ENCODE measurements at regions not wholly inside any gene's neighbourhood (a gene's known extent, or its start where the extent isn't known, plus 50 kb on each side); places are given as distances from the start of the nearest gene placed in this dataset.

DNA sequence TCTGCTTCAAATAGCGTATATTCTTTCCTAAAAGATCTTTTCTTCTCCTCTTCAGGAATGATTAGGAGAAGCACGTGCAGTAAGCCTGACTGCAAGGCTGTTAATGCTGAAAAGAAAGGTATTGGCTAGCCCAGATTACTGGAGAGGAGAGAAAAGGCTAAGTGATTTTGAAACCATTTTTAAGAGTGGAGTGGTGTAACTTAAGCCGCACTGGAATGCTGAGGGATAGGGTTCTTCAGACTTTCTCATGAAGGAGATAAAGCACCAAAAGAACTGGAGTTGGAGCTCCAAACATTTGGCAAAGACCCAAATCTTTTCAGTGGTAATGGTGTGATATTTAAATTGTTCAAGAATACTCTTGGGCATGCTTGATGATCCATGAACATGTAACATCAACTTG lies 388.3 kb downstream of the COG6 start:
- no peak for TF ChIP-seq EZH2 (IDR thresholded peaks at IDR 0.05; ENCODE audit: insufficient read depth, low read length)
- TF ChIP-seq, protein P1, sequence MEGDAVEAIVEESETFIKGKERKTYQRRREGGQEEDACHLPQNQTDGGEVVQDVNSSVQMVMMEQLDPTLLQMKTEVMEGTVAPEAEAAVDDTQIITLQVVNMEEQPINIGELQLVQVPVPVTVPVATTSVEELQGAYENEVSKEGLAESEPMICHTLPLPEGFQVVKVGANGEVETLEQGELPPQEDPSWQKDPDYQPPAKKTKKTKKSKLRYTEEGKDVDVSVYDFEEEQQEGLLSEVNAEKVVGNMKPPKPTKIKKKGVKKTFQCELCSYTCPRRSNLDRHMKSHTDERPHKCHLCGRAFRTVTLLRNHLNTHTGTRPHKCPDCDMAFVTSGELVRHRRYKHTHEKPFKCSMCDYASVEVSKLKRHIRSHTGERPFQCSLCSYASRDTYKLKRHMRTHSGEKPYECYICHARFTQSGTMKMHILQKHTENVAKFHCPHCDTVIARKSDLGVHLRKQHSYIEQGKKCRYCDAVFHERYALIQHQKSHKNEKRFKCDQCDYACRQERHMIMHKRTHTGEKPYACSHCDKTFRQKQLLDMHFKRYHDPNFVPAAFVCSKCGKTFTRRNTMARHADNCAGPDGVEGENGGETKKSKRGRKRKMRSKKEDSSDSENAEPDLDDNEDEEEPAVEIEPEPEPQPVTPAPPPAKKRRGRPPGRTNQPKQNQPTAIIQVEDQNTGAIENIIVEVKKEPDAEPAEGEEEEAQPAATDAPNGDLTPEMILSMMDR (IDR thresholded peaks at IDR 0.05; ENCODE audit: insufficient read depth, low read depth, low read length): no peak
- H3K27ac Mint-ChIP-seq (ENCODE audit: unreplicated experiment): no peak overlapping the region
- Histone ChIP-seq H3K27me3 (ENCODE audit: insufficient read depth, low read length) (no peaks in the 10 kb centered on the region), H3K36me3 (ENCODE audit: insufficient read depth, low read length) (no peaks in the 10 kb centered on the region), H3K79me2 (ENCODE audit: insufficient read depth, low read length) (no peaks in the 10 kb centered on the region), H2AFZ (ENCODE audit: low read depth, low read length) (no peak overlapping the region), H3K9ac (ENCODE audit: low read length) (no peak overlapping the region), H3K27ac (ENCODE audit: low read depth, low read length) (no peak overlapping the region), H3K4me3 (ENCODE audit: insufficient read depth, low read depth, low read length) (no peak overlapping the region), H4K20me1 (ENCODE audit: insufficient read depth, low read length) (no peaks in the 10 kb centered on the region), H3K4me2 (ENCODE audit: low read length) (no peak overlapping the region), H3K9me3 (ENCODE audit: insufficient read depth, low read depth, low read length) (no peaks in the 10 kb centered on the region), H3K4me1 (ENCODE audit: insufficient read depth, low read length) (no peaks in the 10 kb centered on the region)
- DNase-seq (ENCODE audit: low read depth) (no peak), FAIRE-seq (no peak)
- no peaks in the 10 kb centered on the region for H3K4me1 Mint-ChIP-seq (ENCODE audit: low read depth, unreplicated experiment)
- peaks cover 3% of the 10 kb centered on the region for H3K27me3 Mint-ChIP-seq (ENCODE audit: low read depth, unreplicated experiment)
- peaks cover 2% of the 10 kb centered on the region for H3K36me3 Mint-ChIP-seq (ENCODE audit: low read depth, unreplicated experiment)
- H3K4me3 Mint-ChIP-seq (ENCODE audit: unreplicated experiment): no peak overlapping the region
- H3K9me3 Mint-ChIP-seq (ENCODE audit: unreplicated experiment): peaks cover 4% of the 10 kb centered on the region

DNA sequence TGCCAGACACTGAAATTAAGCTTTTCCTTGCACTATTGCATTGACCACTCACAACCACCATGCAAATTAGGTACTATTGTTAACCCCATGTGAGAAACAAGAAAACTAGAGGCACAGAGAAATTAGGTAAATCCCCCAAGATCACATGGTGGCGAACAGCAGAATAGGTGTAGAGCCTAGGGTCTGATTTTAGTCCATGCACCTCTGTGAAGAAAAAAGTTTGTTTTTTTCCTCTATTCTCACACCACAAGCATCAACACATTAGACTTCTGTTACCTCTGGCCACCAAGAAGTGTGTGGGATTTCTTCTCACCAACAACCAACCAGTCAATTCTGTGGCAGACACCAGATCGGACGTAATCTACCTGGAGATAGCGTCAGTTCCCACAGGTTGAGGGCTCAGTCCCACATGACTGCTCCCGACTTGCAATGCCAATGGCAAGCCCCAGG lies 391.9 kb downstream of the COG6 start:
- Histone ChIP-seq H3K4me1 (ENCODE audit: insufficient read depth, low read length) (no peaks in the 10 kb centered on the region), H3K9me3 (ENCODE audit: insufficient read depth, low read depth, low read length) (no peaks in the 10 kb centered on the region), H3K79me2 (ENCODE audit: insufficient read depth, low read length) (no peaks in the 10 kb centered on the region), H3K27me3 (ENCODE audit: insufficient read depth, low read length) (peaks cover 5% of the 10 kb centered on the region), H3K27ac (ENCODE audit: low read depth, low read length) (no peak overlapping the region), H3K4me2 (ENCODE audit: low read length) (no peak overlapping the region), H3K36me3 (ENCODE audit: insufficient read depth, low read length) (no peaks in the 10 kb centered on the region), H3K4me3 (ENCODE audit: insufficient read depth, low read depth, low read length) (no peak overlapping the region), H2AFZ (ENCODE audit: low read depth, low read length) (no peak overlapping the region), H4K20me1 (ENCODE audit: insufficient read depth, low read length) (no peaks in the 10 kb centered on the region), H3K9ac (ENCODE audit: low read length) (no peak overlapping the region)
- DNase-seq (ENCODE audit: low read depth) (no peak), FAIRE-seq (no peak)
- no peak overlapping the region for H3K27ac Mint-ChIP-seq (ENCODE audit: unreplicated experiment)
- H3K4me1 Mint-ChIP-seq (ENCODE audit: low read depth, unreplicated experiment): no peaks in the 10 kb centered on the region
- no peaks in the 10 kb centered on the region for H3K9me3 Mint-ChIP-seq (ENCODE audit: unreplicated experiment)
- H3K4me3 Mint-ChIP-seq (ENCODE audit: unreplicated experiment): no peak overlapping the region
- no peak for TF ChIP-seq EZH2 (IDR thresholded peaks at IDR 0.05; ENCODE audit: insufficient read depth, low read length)
- TF ChIP-seq, protein P1 (IDR thresholded peaks at IDR 0.05; ENCODE audit: insufficient read depth, low read depth, low read length): no peak
- H3K36me3 Mint-ChIP-seq (ENCODE audit: low read depth, unreplicated experiment): no peaks in the 10 kb centered on the region
- peaks cover 3% of the 10 kb centered on the region for H3K27me3 Mint-ChIP-seq (ENCODE audit: low read depth, unreplicated experiment)

DNA sequence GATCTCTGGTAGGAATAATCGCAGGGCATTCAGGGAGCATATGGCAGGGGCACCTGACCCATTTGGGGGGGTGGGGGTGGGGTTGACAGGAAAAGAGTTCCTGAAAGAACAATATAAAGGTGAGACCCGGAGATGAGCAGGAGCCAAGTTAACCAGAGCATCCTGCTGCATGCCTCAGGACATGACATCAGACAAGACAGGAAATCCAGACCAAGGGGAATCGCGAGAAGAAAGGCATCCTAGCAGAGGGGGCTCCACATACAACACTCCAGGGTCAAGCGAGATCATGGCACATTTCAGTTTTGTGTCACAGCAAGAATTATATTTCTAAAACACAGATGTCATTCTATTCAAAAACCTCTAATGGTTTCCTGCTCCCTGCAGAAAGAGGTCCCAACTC lies 393.1 kb downstream of the COG6 start:
- no peaks in the 10 kb centered on the region for H3K4me1 Mint-ChIP-seq (ENCODE audit: low read depth, unreplicated experiment)
- no peaks in the 10 kb centered on the region for H3K36me3 Mint-ChIP-seq (ENCODE audit: low read depth, unreplicated experiment)
- DNase-seq (ENCODE audit: low read depth) (no peak), FAIRE-seq (no peak)
- H3K4me3 Mint-ChIP-seq (ENCODE audit: unreplicated experiment): no peak overlapping the region
- H3K27me3 Mint-ChIP-seq (ENCODE audit: low read depth, unreplicated experiment): peaks cover 4% of the 10 kb centered on the region
- no peaks in the 10 kb centered on the region for H3K36me3 ChIP-seq (ENCODE audit: insufficient read depth, low read length)
- TF ChIP-seq EZH2 (IDR thresholded peaks at IDR 0.05; ENCODE audit: insufficient read depth, low read length): no peak
- TF ChIP-seq, protein P1 (IDR thresholded peaks at IDR 0.05; ENCODE audit: insufficient read depth, low read depth, low read length): no peak
- H3K4me2 ChIP-seq (ENCODE audit: low read length): no peak overlapping the region
- peaks cover 2% of the 10 kb centered on the region for H3K9me3 Mint-ChIP-seq (ENCODE audit: unreplicated experiment)
- H3K4me1 ChIP-seq (ENCODE audit: insufficient read depth, low read length): no peaks in the 10 kb centered on the region
- no peak overlapping the region for H2AFZ ChIP-seq (ENCODE audit: low read depth, low read length)
- H3K79me2 ChIP-seq (ENCODE audit: insufficient read depth, low read length): no peaks in the 10 kb centered on the region
- no peaks in the 10 kb centered on the region for H3K9me3 ChIP-seq (ENCODE audit: insufficient read depth, low read depth, low read length)
- H3K27ac ChIP-seq (ENCODE audit: low read depth, low read length): no peak overlapping the region
- no peaks in the 10 kb centered on the region for H4K20me1 ChIP-seq (ENCODE audit: insufficient read depth, low read length)
- H3K4me3 ChIP-seq (ENCODE audit: insufficient read depth, low read depth, low read length): no peak overlapping the region
- H3K9ac ChIP-seq (ENCODE audit: low read length): no peak overlapping the region
- H3K27ac Mint-ChIP-seq (ENCODE audit: unreplicated experiment): no peak overlapping the region
- peaks cover 5% of the 10 kb centered on the region for H3K27me3 ChIP-seq (ENCODE audit: insufficient read depth, low read length)

Measured in astrocyte (in vitro differentiated cells and primary cell).